Nephron (organoid): ENCODE measurements at regions not wholly inside any gene's neighbourhood (a gene's known extent, or its start where the extent isn't known, plus 50 kb on each side); places are given as distances from the start of the nearest gene placed in this dataset.

Source experiments
- H3K27ac Mint-ChIP-seq, 3 experiments: 2 replicates each; pipeline ENCODE4 v1.8.0; 2020; ENCODE audit warnings: mixed read lengths in 3 of 3, mild to moderate bottlenecking in 2 of 3, moderate library complexity in 1 of 3
- H3K27me3 Mint-ChIP-seq: 2 replicates; pipeline ENCODE4 v1.8.0; 2021; ENCODE audit warnings: low read depth, mild to moderate bottlenecking, moderate library complexity, mixed read lengths
- H3K36me3 Mint-ChIP-seq: 2 replicates; pipeline ENCODE4 v1.8.0; 2020; ENCODE audit warnings: low read depth, mixed read lengths
- H3K4me1 Mint-ChIP-seq: 2 replicates; pipeline ENCODE4 v1.8.0; 2020; ENCODE audit warnings: mixed read lengths
- H3K4me3 Mint-ChIP-seq, 3 experiments: 2 replicates each; pipeline ENCODE4 v1.8.0; 2020; ENCODE audit warnings: mild to moderate bottlenecking in 3 of 3, mixed read lengths in 3 of 3, moderate library complexity in 2 of 3
- H3K9me3 Mint-ChIP-seq: 2 replicates; pipeline ENCODE4 v1.8.0; 2020; ENCODE audit warnings: mixed read lengths
- TF ChIP-seq, protein P1 (sequence below), 3 experiments: fragments of 200-600 bp; sonication (generic); IDR thresholded peaks; one replicate each; pipeline ENCODE4 v1.5.0; 2021; ENCODE audit warnings: antibody characterized with exemption in 3 of 3; ENCODE audit not compliant: unreplicated experiment in 3 of 3

DNA sequence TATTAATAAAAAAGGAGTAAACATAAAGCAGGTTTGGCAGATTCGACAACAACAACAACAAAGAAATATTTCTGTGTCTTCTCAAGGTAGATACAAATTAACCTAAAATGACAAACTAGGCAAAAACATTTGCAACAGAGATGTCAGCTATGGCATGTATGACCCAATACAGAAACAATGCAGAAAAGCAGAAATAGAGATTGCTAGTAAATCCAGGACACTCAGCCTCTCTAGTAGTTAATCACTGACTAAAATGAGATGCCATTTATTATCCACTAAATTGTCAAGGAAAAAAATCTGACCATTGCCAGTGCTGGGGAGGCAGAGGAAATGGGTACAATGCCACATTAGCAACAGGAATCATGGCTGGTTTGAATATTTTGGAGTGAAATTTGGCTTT is 250.5 kb downstream of the TEX29 start:
- Mint-ChIP-seq H3K27me3 (peaks cover 18% of the 10 kb centered on the region), H3K36me3 (peaks cover 9% of the 10 kb centered on the region), H3K9me3 (peaks cover 28% of the 10 kb centered on the region), H3K4me1 (peaks cover 1% of the 10 kb centered on the region), H3K27ac (no peak overlapping the region), H3K4me3 (no peak overlapping the region)
- TF ChIP-seq, protein P1, sequence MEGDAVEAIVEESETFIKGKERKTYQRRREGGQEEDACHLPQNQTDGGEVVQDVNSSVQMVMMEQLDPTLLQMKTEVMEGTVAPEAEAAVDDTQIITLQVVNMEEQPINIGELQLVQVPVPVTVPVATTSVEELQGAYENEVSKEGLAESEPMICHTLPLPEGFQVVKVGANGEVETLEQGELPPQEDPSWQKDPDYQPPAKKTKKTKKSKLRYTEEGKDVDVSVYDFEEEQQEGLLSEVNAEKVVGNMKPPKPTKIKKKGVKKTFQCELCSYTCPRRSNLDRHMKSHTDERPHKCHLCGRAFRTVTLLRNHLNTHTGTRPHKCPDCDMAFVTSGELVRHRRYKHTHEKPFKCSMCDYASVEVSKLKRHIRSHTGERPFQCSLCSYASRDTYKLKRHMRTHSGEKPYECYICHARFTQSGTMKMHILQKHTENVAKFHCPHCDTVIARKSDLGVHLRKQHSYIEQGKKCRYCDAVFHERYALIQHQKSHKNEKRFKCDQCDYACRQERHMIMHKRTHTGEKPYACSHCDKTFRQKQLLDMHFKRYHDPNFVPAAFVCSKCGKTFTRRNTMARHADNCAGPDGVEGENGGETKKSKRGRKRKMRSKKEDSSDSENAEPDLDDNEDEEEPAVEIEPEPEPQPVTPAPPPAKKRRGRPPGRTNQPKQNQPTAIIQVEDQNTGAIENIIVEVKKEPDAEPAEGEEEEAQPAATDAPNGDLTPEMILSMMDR (IDR thresholded peaks at IDR 0.05; ENCODE audit: unreplicated experiment in 3 of 3): no peak

DNA sequence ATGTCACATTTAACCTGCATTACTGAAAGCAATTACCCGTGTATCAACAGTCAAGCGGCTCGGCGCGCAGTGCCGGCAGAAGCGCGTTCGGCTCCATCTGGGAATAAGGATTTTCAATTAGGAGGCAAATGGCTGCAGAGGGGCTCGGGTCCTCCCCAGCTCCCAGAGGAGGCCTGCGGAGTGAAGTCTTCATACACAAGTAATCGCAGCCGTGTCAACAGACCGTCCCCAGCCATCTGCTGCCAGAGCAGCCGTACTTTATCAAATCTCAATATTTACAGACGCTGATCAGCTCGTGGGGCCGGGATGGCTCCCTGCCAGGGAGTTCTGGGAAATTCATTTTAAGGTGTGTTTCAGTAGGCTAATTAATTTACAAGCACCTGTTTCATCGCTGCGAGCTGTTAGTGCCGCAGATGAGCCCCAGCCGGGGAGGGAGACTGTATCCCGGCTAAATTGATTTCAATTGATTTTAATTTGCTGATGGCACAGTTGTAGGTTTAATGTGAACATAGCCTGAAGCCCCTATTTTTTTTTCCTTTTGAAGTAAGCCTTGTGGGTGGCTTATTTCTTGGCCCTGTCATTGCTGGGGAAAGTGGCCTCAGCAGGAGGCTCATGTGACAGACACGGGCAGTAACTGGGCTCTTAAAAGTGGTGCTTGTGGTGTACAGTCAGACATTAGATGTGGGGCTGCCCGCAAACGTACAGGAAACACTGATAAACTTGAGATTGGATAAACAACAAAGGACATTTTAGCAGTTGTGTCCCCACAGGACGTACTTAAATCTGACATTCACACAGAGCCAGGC is 252.7 kb downstream of the TEX29 start:
- H3K36me3 Mint-ChIP-seq: peaks cover 9% of the 10 kb centered on the region
- TF ChIP-seq, protein P1 (IDR thresholded peaks at IDR 0.05; ENCODE audit: unreplicated experiment in 3 of 3): no peak
- H3K4me1 Mint-ChIP-seq: peaks cover 21% of the 10 kb centered on the region
- H3K27me3 Mint-ChIP-seq: peaks cover 13% of the 10 kb centered on the region
- no peak overlapping the region for H3K27ac Mint-ChIP-seq
- H3K9me3 Mint-ChIP-seq: peaks cover 30% of the 10 kb centered on the region
- no peak overlapping the region for H3K4me3 Mint-ChIP-seq

DNA sequence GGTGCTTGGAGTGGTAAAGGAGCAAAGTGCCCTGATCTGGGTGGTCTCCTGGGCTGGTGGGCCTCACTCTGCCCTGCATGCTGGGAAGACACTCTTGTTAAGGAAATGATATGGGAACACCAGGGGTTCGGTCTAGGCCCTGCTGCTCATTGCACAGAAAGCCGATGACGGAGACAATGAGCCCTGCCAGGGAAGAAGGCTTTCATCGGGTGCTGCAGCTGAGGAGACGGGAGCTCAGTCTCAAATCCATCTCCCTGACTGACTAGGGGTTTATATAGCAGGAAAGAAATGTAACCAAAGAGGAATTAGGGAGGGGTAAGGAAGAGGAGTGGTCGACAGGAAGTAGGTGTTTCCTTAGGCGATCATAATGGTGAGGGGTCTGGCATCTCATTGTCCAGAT is 253.4 kb downstream of the TEX29 start:
- TF ChIP-seq, protein P1 (IDR thresholded peaks at IDR 0.05; ENCODE audit: unreplicated experiment in 3 of 3): no peak
- Mint-ChIP-seq H3K4me3 (no peak overlapping the region), H3K27me3 (peaks cover 12% of the 10 kb centered on the region), H3K4me1 (peaks cover 24% of the 10 kb centered on the region), H3K36me3 (peaks cover 9% of the 10 kb centered on the region), H3K9me3 (peaks cover 31% of the 10 kb centered on the region), H3K27ac (no peak overlapping the region)

DNA sequence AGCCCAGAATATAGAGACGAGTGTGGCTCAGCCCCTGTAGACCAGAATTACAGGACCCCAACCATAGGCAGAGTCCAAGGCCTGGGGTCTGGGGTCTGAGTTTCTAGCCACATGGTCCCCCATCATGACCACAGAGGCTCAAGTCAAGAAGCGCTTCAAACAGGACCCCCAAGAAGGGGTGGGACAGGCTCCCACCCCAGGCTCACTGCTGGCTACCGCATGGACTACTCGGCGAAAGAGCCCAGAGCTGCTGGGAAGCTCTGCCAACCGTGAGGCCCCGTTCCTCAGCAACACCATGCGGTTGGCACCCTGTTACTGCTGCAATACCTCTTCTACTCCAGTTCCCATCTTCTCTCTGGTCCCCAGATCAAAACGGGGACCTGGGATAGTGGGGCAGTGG is 254.8 kb downstream of the TEX29 start:
- Mint-ChIP-seq H3K36me3 (peaks cover 9% of the 10 kb centered on the region), H3K9me3 (peaks cover 38% of the 10 kb centered on the region), H3K27me3 (peaks cover 16% of the 10 kb centered on the region), H3K4me1 (peaks cover 24% of the 10 kb centered on the region), H3K4me3 (no peak overlapping the region), H3K27ac (no peak overlapping the region)
- TF ChIP-seq, protein P1 (IDR thresholded peaks at IDR 0.05; ENCODE audit: unreplicated experiment in 3 of 3): no peak

DNA sequence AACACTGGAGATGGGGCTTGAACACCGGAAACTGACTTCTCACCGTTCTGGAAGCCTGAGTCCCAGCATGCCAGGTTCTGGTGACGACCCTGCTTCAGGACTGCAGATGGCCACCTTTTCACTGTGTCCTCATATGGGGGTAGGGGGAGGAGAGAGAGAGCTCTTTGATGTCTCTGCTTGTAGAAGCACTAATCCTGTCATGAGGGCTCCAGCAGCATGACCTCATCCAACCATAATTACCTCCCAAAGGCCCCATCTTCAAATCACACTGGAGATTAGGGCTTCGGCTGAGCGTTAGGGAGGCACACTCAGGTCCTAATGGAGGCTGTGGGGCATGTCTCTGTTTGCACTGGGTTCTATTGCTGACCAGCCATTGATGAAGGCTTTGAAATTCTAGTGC is 255.3 kb downstream of the TEX29 start:
- peaks cover 9% of the 10 kb centered on the region for H3K36me3 Mint-ChIP-seq
- H3K4me3 Mint-ChIP-seq: no peak overlapping the region
- TF ChIP-seq, protein P1 (IDR thresholded peaks at IDR 0.05; ENCODE audit: unreplicated experiment in 3 of 3): no peak
- peaks cover 16% of the 10 kb centered on the region for H3K27me3 Mint-ChIP-seq
- no peak overlapping the region for H3K27ac Mint-ChIP-seq
- peaks cover 24% of the 10 kb centered on the region for H3K4me1 Mint-ChIP-seq
- peaks cover 38% of the 10 kb centered on the region for H3K9me3 Mint-ChIP-seq
